GM21423 (cell line): ENCODE measurements at regions not wholly inside any gene's neighbourhood (a gene's known extent, or its start where the extent isn't known, plus 50 kb on each side); places are given as distances from the start of the nearest gene placed in this dataset.

Source experiments
- ATAC-seq: cut with Tn5 transposase; IDR thresholded peaks from one replicate; pipeline ENCODE4 v1.9.1; 2021; ENCODE audit warnings: mild to moderate bottlenecking, moderate library complexity; ENCODE audit not compliant: unreplicated experiment

DNA sequence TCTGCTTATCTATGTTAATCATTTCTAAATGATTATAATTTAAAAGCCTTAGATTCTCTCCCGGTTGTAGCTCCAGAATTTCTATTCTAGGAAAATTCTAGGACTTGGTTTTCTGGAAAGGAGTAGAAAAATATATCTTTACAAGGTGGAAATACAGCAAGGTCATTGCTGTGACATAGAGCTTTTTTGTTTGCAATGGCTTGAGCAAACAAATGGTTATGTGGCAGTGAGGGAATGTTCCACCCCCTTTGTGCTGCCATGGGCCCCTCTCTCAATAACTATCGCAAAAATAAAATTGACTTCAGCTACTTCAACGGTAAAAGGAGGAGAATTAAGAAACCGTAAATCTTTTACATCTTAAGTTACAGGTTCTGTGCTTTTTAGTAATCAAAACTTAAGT is 517.1 kb downstream of the EPHA3 start:
- ATAC-seq, result no peak

- ATAC-seq, result no peak
Observed at GRCh38 chr3:89625945-89626344, 518.5 kb downstream of the EPHA3 start.

- ATAC-seq, result no peak
Observed at GRCh38 chr3:89628856-89629670, 521.6 kb downstream of the EPHA3 start.

- no peak for ATAC-seq
Observed at GRCh38 chr3:89635137-89635536, 527.7 kb downstream of the EPHA3 start.

DNA sequence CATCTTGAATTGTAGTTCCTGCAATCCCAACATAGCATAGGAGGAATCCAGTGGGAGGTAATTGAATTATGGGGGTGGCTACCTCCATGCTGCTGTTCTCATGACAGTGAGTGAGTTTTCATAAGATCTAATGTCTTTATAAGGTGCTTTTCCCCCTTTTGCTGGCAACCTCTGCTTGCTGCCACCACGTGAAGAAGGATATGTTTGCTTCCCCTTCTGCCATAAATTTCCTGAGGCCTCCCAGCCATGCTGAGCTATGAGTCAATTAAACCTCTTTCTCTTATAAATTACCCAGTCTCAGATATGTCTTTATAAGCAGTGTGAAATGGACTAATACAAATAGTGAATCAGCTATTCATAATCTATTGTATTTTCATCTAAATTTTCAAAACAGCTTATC is 537.3 kb downstream of the EPHA3 start:
- no peak for ATAC-seq

- ATAC-seq, result no peak
Observed at GRCh38 chr3:89649431-89649830, 542.0 kb downstream of the EPHA3 start.

DNA sequence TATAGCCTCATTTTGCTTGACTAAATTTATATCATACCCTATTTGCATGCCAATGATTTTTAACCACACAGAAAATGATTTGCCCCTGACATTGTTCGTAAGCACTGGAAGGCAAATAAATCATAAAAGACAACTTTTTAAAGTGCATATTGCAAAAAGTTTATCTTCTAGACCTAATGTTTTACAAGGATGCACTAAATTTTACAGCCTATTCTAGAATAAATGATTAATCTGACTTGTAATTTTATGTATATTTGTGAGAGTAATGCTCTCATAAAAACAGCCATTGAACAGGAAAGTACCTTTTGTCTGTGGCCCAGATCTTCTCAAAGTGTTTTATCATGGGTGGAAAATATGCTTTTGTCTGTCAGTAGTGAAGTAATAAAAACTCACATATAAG is 546.6 kb downstream of the EPHA3 start:
- no peak for ATAC-seq

- ATAC-seq, result no peak
Observed at GRCh38 chr3:89656388-89656787, 549.0 kb downstream of the EPHA3 start.

DNA sequence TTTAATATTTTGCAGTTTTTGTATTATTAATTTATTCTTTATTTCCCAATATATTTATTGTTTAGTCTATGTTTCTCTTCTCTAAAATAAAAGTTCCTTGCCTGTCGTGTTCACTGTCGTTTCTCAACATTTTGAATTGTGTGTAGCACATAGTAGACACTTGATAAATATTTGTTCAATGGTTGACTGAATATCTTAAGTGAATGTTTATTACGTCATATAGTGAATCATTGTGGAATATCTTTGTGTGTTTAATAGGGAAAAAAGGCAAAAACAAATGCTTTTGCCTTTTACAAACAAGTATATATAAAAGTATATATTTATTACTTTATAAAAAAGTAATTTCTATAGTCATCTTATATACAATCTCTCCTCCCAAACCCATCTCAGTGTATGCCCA is 572.3 kb downstream of the EPHA3 start:
- no peak for ATAC-seq

DNA sequence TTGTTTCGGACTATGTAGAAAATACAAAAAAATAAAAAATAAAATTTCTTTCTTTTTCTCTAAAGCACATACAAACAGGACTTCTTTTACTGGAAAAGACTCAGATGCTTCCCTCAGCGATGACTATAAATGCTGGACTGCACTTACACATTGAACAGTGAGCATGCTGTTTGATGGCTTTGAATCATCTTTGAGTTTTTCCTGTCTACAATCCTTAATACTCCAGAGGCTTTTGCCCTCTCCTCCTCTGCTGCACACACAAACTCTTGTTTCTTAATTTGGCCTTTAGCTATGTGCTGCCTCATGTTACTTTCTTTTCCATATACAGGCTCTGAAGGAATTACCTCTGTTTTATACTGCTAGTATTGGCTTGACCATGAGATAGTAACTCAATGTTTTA is 575.1 kb downstream of the EPHA3 start:
- ATAC-seq, result no peak

GRCh38 chr3:89685731-89686130 is 578.3 kb downstream of the EPHA3 start:
- no peak for ATAC-seq

DNA sequence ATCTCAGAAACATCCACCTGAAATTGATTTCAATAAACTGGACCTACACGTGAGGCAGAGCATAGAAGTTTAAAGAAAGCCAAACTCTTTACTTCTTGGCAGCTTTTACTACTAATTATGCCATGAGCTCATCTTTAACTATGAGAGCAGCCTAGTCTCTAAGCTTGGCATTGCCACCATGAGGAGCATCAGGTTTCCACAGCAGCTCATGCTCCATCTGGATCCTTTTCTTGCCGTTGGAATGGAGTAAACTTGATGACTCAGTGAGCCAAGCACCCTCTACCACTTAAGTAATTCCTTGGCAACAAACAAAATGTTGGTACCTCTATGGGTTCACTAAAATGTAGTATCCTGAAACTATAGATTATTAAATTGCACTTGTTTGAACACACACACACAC is 583.2 kb downstream of the EPHA3 start:
- ATAC-seq, result no peak

- ATAC-seq, result no peak
Observed at GRCh38 chr3:89692601-89693000, 585.2 kb downstream of the EPHA3 start.

GRCh38 chr3:89697321-89697916 is 590.0 kb downstream of the EPHA3 start:
- no peak for ATAC-seq

DNA sequence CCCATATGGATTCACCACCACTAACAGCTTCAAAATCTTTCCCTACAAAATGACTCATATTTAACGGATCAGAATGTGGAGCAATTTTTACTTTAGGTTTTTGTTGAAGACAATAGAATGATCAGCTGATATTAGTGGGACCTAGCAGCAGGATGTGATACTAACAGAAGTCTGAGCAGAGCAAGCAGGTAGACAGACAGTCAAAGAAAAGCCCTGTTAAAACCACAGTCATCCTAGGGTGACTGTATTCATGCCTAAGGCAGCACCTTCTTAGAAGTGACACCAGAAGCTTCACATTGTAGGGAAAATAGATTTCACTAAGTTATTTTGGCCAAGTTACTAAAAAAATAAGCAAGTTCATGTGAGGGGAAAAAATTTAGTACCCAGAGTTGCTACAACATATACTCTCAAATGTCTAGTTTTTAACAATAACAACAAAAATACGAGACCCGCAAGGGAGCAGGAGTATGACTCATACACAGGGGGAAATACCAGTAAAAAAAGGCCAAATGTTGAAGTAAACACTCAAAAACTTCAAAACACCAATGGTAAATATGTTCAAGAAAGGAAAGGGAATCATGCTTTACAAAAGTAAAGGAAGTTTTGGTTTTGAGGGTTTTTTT is 590.9 kb downstream of the EPHA3 start:
- ATAC-seq, result no peak

DNA sequence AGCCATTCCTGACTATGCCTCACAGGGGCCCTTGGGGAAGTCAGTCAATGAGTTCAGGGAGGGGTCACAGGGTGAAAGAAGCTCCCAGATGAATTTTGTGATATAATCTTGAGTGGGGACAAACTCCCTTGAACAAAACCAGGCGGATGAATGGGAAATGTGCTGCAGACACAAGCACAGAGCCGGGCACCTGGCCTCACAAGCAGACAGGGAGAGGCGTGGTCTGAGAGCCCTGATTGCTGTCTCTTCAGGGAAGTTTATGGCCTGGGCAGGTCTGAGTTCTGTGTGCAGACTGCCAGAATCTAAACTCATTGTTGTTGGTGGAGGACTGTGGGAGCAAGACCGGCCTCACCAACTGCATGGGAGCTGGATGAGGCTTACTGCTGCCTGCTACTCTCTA is 591.8 kb downstream of the EPHA3 start:
- no peak for ATAC-seq

GRCh38 chr3:89699771-89700170 is 592.4 kb downstream of the EPHA3 start:
- no peak for ATAC-seq

GRCh38 chr3:89702404-89702803 is 595.0 kb downstream of the EPHA3 start:
- ATAC-seq, result no peak

DNA sequence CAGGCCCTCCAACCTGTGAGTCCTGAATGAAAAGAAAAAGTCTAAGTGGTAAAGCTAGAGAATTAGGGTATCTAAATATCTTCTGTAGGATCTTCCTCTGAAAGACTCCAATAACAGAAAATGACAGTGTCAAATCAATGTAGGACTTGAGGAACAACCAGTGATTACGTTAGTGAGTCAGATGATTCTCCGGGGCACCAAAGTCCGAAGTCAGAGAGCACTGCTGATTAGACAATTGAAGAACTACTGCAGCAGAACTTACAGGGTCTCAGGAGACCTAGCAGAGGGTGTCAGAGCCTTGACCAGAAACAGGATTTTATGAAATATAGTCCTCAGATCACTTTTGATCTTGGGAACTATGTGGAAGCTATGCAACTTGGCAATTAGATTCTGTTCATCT is 605.8 kb downstream of the EPHA3 start:
- no peak for ATAC-seq

GRCh38 chr3:89714237-89714636 is 606.8 kb downstream of the EPHA3 start:
- ATAC-seq, result no peak

- ATAC-seq, result no peak
Observed at GRCh38 chr3:89740080-89740880, 632.9 kb downstream of the EPHA3 start.

DNA sequence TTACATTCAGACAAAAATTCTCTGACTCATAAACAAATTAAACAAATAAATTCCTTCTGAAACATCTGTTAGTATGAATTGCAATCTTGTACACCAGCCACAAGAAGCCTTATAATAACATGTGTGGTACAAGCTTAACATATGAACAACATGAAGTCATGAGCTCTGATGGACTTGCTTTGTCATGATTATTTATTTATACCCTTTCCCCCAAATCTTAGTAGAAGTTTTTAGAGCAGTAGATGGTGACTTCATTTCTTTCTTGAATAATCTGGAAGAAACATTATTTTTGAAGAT is 633.4 kb downstream of the EPHA3 start:
- no peak for ATAC-seq
